ENCODE measurements at regions not wholly inside any gene's neighbourhood (a gene's known extent, or its start where the extent isn't known, plus 50 kb on each side); places are given as distances from the start of the nearest gene placed in this dataset.

DNA sequence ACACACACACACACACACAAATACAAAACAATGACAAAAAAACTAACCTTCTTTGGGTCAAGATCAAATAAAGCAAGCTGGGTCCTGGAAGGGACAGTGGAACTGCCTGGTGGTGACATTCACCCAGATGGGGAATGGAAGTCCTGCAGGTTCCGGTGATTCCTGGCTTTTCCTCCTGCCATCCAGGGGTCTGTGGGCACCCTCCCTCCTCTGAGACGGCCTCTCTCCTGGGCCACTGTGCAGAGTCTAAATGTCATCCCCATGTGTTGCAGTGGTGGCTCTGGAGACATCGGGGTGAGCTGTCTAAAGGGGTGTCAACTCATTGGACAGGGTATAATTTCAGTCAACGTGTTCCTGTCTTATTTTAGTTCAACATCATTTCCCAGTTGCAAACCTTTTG is 248.2 kb downstream of the ZNF536 start:
- Mint-ChIP-seq H3K36me3 (ENCODE audit: low read depth) (no peaks in the 10 kb centered on the region), H3K4me3 (no peak overlapping the region), H3K9me3 (peaks cover 10% of the 10 kb centered on the region), H3K4me1 (ENCODE audit: low read depth) (no peaks in the 10 kb centered on the region), H3K27me3 (ENCODE audit: insufficient read depth) (no peaks in the 10 kb centered on the region), H3K27ac (no peak overlapping the region)
- no peak for DNase-seq (ENCODE audit: low spot score)
- intact Hi-C loops (cut with micrococcal nuclease) = no loop called here

GRCh38 chr19:30609656-30610270 is 237.6 kb downstream of the ZNF536 start:
- no peak for DNase-seq (ENCODE audit: low spot score)
- Mint-ChIP-seq H3K9me3 (no peaks in the 10 kb centered on the region), H3K27me3 (ENCODE audit: insufficient read depth) (no peaks in the 10 kb centered on the region), H3K4me3 (no peak overlapping the region), H3K36me3 (ENCODE audit: low read depth) (no peaks in the 10 kb centered on the region), H3K27ac (no peak overlapping the region), H3K4me1 (ENCODE audit: low read depth) (no peaks in the 10 kb centered on the region)
- intact Hi-C loops (cut with micrococcal nuclease) = no loop called here

GRCh38 chr19:30608471-30608870 is 236.3 kb downstream of the ZNF536 start:
- Mint-ChIP-seq H3K36me3 (ENCODE audit: low read depth) (no peaks in the 10 kb centered on the region), H3K4me1 (ENCODE audit: low read depth) (no peaks in the 10 kb centered on the region), H3K27ac (no peak overlapping the region), H3K4me3 (no peak overlapping the region), H3K27me3 (ENCODE audit: insufficient read depth) (no peaks in the 10 kb centered on the region), H3K9me3 (no peaks in the 10 kb centered on the region)
- intact Hi-C loops (cut with micrococcal nuclease) = no loop called here
- DNase-seq (ENCODE audit: low spot score) = no peak

Measured in activated T-helper 1 cell treated with anti-CD3 and anti-CD28 coated beads, Interleukin-12 subunit alpha, Interleukin-12 subunit beta, Interleukin-2, Interleukin-4 antibody, amounts not matched to agents 30 ng/mL and 10 ng/mL and 1 ng/mL, durations not matched to agents 14 hours and 24 hours and 36 hours (primary cell).